EL (cell line): ENCODE measurements at regions not wholly inside any gene's neighbourhood (a gene's known extent, or its start where the extent isn't known, plus 50 kb on each side); places are given as distances from the start of the nearest gene placed in this dataset.
"Not testable (repeated sequence)": the region's sequence is repeated elsewhere in the genome, so short reads cannot be mapped to it uniquely, and the experiment has no call there.

Source experiments
- DNase-seq: peaks from one replicate; pipeline ENCODE4 v3.0.0-alpha.2; 2016

- no peak for DNase-seq
These were observed 157.8 kb upstream of the TRPC6 start for GRCh38 chr11:101741479-101742175.

- DNase-seq = no peak
These were observed 157.3 kb upstream of the TRPC6 start for GRCh38 chr11:101741061-101741460.

- DNase-seq = peak; percentile 3
These were observed 154.6 kb upstream of the TRPC6 start for GRCh38 chr11:101738452-101738851.

GRCh38 chr11:101729406-101730078, 145.7 kb upstream of the TRPC6 start:
- no peak for DNase-seq

- no peak for DNase-seq
These were observed 143.6 kb upstream of the TRPC6 start for GRCh38 chr11:101727451-101727850.

GRCh38 chr11:101726988-101727387, 143.2 kb upstream of the TRPC6 start:
- DNase-seq = no peak

- no peak for DNase-seq
These were observed 139.6 kb upstream of the TRPC6 start for GRCh38 chr11:101723371-101723770.

DNA sequence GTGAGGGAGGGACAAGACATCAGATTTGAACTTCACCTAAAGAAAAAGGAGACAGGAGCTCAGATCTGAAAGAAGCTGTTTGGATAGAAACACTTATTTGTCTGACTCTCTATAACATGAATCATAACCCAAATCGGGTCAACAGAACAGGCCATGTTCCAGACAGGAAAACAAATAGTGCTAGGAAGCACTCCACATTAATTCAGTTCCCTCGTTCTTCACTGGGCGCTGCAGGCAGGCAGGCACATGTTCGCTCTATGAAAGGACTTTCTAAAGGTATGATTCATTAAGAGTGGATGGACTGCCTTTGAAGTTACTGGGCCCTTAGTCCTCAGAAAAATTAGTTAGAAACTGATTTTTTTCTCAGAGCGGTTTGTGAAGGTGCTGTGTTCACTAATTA, 137.5 kb upstream of the TRPC6 start:
- DNase-seq = no peak

- no peak for DNase-seq
These were observed 134.6 kb upstream of the TRPC6 start for GRCh38 chr11:101718402-101718801.

DNA sequence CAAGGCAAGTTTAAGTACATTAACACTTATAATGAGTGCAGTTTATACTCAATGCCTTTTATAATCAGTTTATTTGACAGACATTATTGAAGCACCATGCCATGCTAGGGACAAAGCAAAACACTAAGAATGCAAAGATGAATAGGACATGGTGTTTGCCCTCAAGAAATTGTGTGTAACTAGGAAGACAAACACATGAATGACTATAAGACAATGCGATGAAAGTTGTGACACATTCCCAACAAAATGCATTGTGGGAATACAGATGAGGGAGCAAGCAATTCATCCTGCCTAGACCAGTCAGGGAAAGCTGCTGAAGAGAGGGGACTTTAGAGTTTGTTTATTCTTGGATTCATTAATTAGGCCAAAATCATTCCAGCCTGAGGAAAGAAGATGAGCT, 133.8 kb upstream of the TRPC6 start:
- DNase-seq = no peak

DNA sequence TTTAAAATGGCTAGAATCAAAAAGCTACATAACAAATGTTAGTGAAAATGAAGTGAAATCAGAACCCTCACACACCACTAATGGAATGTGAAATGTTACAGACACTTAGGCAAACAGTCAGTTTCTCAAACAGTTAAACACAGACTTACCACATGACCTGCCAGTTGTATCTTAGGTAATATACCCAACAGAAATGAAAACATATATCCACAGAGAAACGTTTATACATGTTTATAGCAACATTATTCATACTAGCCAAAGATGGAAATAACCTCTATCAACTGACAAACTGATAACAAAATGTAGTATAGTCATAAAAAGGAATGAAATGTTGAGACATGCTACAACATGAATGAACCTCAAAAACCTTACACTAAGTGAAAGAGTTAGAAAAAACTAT, 131.5 kb upstream of the TRPC6 start:
- DNase-seq = no peak

DNA sequence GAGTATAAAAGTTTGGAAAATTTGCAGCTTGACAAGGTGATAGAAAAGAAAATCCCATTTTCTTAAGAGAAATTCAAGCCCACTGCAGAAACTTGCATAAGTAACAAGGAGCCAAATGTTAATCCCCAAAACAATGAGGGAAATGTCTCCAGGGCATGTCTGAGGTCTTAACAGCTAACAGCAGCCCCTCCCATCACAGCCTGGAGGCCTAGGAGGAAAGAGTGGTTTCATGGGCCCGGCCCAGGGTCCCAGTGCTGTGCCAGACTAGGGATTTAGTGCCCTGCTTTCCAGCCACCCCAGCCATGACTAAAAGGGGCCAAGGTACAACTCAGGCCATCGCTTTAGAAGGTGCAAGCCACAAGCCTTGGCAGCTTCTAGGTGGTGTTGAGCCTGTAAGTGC, 123.7 kb upstream of the TRPC6 start:
- no peak for DNase-seq

DNA sequence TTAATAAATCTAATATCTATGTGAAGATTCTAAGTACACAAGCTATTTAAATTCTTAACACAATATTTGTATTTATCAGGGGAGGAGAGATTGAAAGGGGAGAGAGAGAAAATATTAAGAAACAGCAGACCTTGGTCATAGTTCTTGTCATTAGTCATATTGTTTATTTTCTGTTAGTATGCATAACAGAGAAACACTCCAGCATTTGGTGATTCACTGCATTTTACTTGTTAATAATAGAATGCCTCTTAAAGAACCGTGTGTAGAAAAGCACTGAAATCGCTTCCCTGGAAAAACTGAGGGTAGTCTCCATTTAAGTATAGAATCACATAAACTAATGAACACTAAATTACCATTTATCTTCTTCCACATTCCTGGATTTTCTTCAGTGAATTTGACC, 122.7 kb upstream of the TRPC6 start:
- DNase-seq = peak; percentile 21

DNA sequence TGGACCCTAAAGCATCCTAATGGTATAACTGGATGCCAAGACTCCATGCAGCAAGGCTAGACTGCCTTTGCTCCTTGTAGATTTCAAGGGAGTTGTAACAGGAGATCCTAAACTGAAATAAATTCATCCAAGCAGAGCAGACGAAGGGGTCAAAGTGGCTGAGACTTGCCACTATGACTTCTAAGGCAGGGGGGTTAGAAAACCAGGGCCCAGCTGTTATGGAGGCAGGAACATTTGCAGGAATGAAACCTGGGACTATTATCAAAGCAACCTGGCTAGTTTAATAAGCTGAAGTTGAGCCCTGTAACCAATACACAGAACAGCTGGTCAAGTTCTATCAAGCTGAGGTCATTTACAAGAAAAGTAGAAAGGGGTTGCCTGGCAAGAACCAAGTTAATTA, 122.2 kb upstream of the TRPC6 start:
- DNase-seq = no peak

GRCh38 chr11:101694869-101695268, 111.1 kb upstream of the TRPC6 start:
- DNase-seq = not testable (repeated sequence)

- DNase-seq = no peak
These were observed 109.2 kb upstream of the TRPC6 start for GRCh38 chr11:101692980-101693379.

DNA sequence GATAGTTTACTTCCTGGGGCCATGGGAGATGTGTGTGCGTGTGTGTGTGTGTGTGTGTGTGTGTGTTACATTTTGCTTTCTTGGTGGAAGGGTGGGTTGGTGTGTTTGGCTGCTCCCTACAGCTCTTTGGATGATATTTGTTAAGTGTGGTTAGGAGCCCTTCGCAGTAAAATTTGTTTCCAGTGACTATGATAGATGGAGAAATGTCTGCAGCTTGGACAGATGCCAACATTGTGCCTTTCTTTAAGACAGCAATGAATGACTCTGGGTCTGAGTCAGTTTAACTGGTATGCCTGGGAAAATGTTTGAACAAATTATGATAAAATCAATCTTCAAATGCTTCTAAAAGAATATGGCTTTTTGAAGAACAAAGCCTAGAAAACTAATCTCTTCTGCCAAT, 102.7 kb upstream of the TRPC6 start:
- DNase-seq = peak; percentile 73

GRCh38 chr11:101668236-101668635, 84.4 kb upstream of the TRPC6 start:
- DNase-seq = no peak

DNA sequence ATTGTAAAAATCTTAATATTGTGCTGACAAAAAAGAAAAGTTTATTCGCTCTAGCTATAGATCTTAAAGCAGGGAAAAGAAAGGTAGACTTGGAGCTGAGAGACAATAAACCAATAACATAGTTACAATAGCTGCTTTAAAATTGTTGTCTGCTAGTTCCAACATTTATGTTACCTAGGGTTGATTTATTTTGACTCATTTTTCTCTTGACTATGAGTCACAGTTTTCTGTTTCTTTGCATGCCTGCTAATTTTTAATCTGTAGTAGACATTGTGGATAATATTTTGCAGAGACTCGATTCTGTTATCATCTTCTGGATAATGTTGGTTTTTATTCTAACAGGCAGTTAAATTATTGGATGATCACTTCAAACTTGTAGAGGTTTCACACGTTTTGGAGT, 83.1 kb upstream of the TRPC6 start:
- no peak for DNase-seq

- no peak for DNase-seq
These were observed 77.8 kb upstream of the TRPC6 start for GRCh38 chr11:101661559-101661958.
